GM23248 (cell line): ENCODE measurements at regions not wholly inside any gene's neighbourhood (a gene's known extent, or its start where the extent isn't known, plus 50 kb on each side); places are given as distances from the start of the nearest gene placed in this dataset.
"Not testable (repeated sequence)": the region's sequence is repeated elsewhere in the genome, so short reads cannot be mapped to it uniquely, and the experiment has no call there.

Experiments used
- DNase-seq: peaks from one replicate; pipeline ENCODE4 v3.0.0-alpha.2; 2015
- H2AFZ ChIP-seq: fragments of 200-600 bp; sonication (generic); 2 replicates; pipeline ENCODE4 v1.6.1; 2016; ENCODE audit warnings: antibody characterized with exemption
- H3F3A ChIP-seq: fragments of 200-600 bp; sonication (generic); 2 replicates; pipeline ENCODE4 v1.6.1; 2016; ENCODE audit warnings: mild to moderate bottlenecking, antibody characterized with exemption, mixed run types; ENCODE audit not compliant: insufficient read depth
- H3K27ac ChIP-seq: fragments of 200-600 bp; sonication (generic); 2 replicates; pipeline ENCODE4 v1.5.1; 2016; ENCODE audit warnings: mild to moderate bottlenecking
- H3K27me3 ChIP-seq: fragments of 200-600 bp; sonication (generic); replicated peaks from 2 replicates; pipeline ENCODE4 v1.6.1; 2016; ENCODE audit warnings: mild to moderate bottlenecking; ENCODE audit not compliant: insufficient read depth
- H3K36me3 ChIP-seq: fragments of 200-600 bp; sonication (generic); 2 replicates; pipeline ENCODE4 v1.6.1; 2016; ENCODE audit warnings: low read depth, mild to moderate bottlenecking
- H3K4me1 ChIP-seq: fragments of 200-600 bp; sonication (generic); 2 replicates; pipeline ENCODE4 v1.6.1; 2016; ENCODE audit warnings: mild to moderate bottlenecking; ENCODE audit not compliant: insufficient read depth
- H3K4me2 ChIP-seq: fragments of 200-600 bp; sonication (generic); one replicate; pipeline ENCODE4 v1.6.1; 2016; ENCODE audit warnings: mild to moderate bottlenecking; ENCODE audit not compliant: unreplicated experiment
- H3K4me3 ChIP-seq: fragments of 200-600 bp; sonication (generic); 2 replicates; pipeline ENCODE4 v1.5.1; 2016; ENCODE audit warnings: mild to moderate bottlenecking
- H3K79me2 ChIP-seq: fragments of 200-600 bp; sonication (generic); 2 replicates; pipeline ENCODE4 v1.6.1; 2016; ENCODE audit warnings: mild to moderate bottlenecking; ENCODE audit not compliant: insufficient read depth
- H3K9ac ChIP-seq: fragments of 200-600 bp; sonication (generic); 2 replicates; pipeline ENCODE4 v1.6.1; 2016; ENCODE audit warnings: mild to moderate bottlenecking
- H3K9me2 ChIP-seq: fragments of 200-600 bp; sonication (generic); 2 replicates; pipeline ENCODE4 v1.6.1; 2016; ENCODE audit warnings: mixed run types, mild to moderate bottlenecking, moderate library complexity; ENCODE audit not compliant: insufficient read depth
- H3K9me3 ChIP-seq: fragments of 200-600 bp; sonication (generic); one replicate; pipeline ENCODE4 v1.6.1; 2017; ENCODE audit warnings: low read depth
- H4K20me1 ChIP-seq: fragments of 200-600 bp; sonication (generic); 2 replicates; pipeline ENCODE4 v1.6.0; 2016; ENCODE audit not compliant: insufficient read depth
- EZH2 ChIP-seq: fragments of 200-600 bp; sonication (generic); IDR thresholded peaks from 2 replicates; pipeline ENCODE4 v1.6.1; 2018; ENCODE audit warnings: antibody characterized with exemption, mild to moderate bottlenecking; ENCODE audit not compliant: insufficient read depth, poor library complexity, severe bottlenecking
- EZH2phosphoT487 ChIP-seq: fragments of 200-600 bp; sonication (generic); IDR thresholded peaks from 2 replicates; pipeline ENCODE4 v1.6.1; 2018; ENCODE audit warnings: antibody characterized with exemption, moderate library complexity, mild to moderate bottlenecking, low read depth; ENCODE audit not compliant: insufficient read depth
- WGBS, 2 experiments: methylation state at CpG; one replicate each; pipeline ENCODE4 v1.1.6; 2015 to 2017; ENCODE audit warnings: low lambda C conversion rate in 2 of 2, low coverage in 1 of 2; ENCODE audit errors: missing lambda C conversion rate in 2 of 2; 5-methylcytosine and 5-hydroxymethylcytosine counted together
- in situ Hi-C: fragments of 300-500 bp; cut with MboI; formaldehyde crosslinking; loops from 2 replicates; pipeline ENCODE4 v1.15.0; 2020

GRCh38 chr6:85715797-85716196 lies 73.1 kb upstream of the SYNCRIP start:
- no peak for TF ChIP-seq EZH2phosphoT487
- TF ChIP-seq EZH2, result no peak
- no peaks in the 10 kb centered on the region for H3K4me1 ChIP-seq
- H3K9me2 ChIP-seq, result no peaks in the 10 kb centered on the region
- no peak for DNase-seq
- H3K4me3 ChIP-seq, result no peak overlapping the region
- no peak overlapping the region for H3K4me2 ChIP-seq
- in situ Hi-C loops, result no loop called here
- H3F3A ChIP-seq, result no peaks in the 10 kb centered on the region
- no peaks in the 10 kb centered on the region for H4K20me1 ChIP-seq
- no peaks in the 10 kb centered on the region for H3K79me2 ChIP-seq
- H3K27ac ChIP-seq, result no peak overlapping the region
- no peaks in the 10 kb centered on the region for H3K36me3 ChIP-seq
- H3K9me3 ChIP-seq, result no peaks in the 10 kb centered on the region
- H3K27me3 ChIP-seq, result no peaks in the 10 kb centered on the region
- no peak overlapping the region for H3K9ac ChIP-seq
- no peak overlapping the region for H2AFZ ChIP-seq

GRCh38 chr6:85714893-85715530 lies 72.3 kb upstream of the SYNCRIP start:
- 49 to 62% methylated on average over 7 to 9 of the region's 9 CpGs for WGBS, 2 experiments
- Histone ChIP-seq H3K36me3 (no peaks in the 10 kb centered on the region), H4K20me1 (no peaks in the 10 kb centered on the region), H3K4me3 (no peak overlapping the region), H3K4me1 (no peaks in the 10 kb centered on the region), H3K79me2 (no peaks in the 10 kb centered on the region), H2AFZ (no peak overlapping the region), H3F3A (no peaks in the 10 kb centered on the region), H3K27ac (no peak overlapping the region), H3K9me3 (no peaks in the 10 kb centered on the region), H3K9me2 (no peaks in the 10 kb centered on the region), H3K4me2 (no peak overlapping the region), H3K9ac (no peak overlapping the region), H3K27me3 (no peaks in the 10 kb centered on the region)
- in situ Hi-C loops, result no loop called here
- TF ChIP-seq EZH2, result no peak
- TF ChIP-seq EZH2phosphoT487, result no peak
- no peak for DNase-seq

GRCh38 chr6:85712346-85712745 lies 69.7 kb upstream of the SYNCRIP start:
- DNase-seq, result no peak
- no peaks in the 10 kb centered on the region for H4K20me1 ChIP-seq
- no peaks in the 10 kb centered on the region for H3K79me2 ChIP-seq
- no peaks in the 10 kb centered on the region for H3K4me1 ChIP-seq
- WGBS, 2 experiments, result 39 to 50% methylated on average over 2 of the region's 2 CpGs
- H3K27ac ChIP-seq, result no peak overlapping the region
- H3F3A ChIP-seq, result no peaks in the 10 kb centered on the region
- H3K4me2 ChIP-seq, result no peak overlapping the region
- no peak overlapping the region for H2AFZ ChIP-seq
- no peaks in the 10 kb centered on the region for H3K9me2 ChIP-seq
- H3K27me3 ChIP-seq, result no peaks in the 10 kb centered on the region
- in situ Hi-C loops, result no loop called here
- H3K9ac ChIP-seq, result no peak overlapping the region
- H3K36me3 ChIP-seq, result no peaks in the 10 kb centered on the region
- no peak for TF ChIP-seq EZH2
- TF ChIP-seq EZH2phosphoT487, result no peak
- H3K4me3 ChIP-seq, result no peak overlapping the region
- H3K9me3 ChIP-seq, result no peaks in the 10 kb centered on the region

DNA sequence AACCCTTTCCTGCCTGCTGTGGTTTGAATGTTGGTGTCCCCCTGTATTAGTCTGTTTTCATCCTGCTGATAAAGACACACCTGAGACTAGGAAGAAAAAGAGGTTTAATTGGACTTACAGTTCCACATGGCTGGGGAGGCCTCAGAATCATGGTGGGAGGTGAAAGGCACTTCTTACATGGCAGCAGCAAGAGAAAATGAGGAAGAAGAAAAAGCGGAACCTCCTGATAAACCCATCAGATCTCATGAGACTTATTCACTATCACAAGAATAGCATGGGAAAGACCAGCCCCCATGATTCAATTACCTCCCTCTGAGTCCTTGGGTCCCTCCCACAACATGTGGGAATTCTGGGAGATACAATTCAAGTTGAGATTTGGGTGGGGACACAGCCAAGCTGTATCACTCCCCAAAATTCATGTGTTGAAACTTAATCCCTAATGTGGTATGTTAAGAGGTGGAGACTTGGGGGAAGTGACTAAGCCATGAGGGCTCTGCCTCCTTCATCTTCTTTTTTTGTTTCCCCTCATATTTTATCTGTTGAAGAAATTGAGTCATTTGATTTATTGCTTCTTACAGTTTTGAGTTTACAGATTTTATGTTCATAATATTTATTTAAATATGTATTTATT lies 64.9 kb upstream of the SYNCRIP start:
- in situ Hi-C loops, result not testable (repeated sequence)

GRCh38 chr6:85706272-85706671 lies 63.6 kb upstream of the SYNCRIP start:
- H3K9me2 ChIP-seq, result no peaks in the 10 kb centered on the region
- no peaks in the 10 kb centered on the region for H3K36me3 ChIP-seq
- 45 to 47% methylated on average over 3 of the region's 3 CpGs for whole genome bisulfite sequencing, 2 experiments
- H2AFZ ChIP-seq, result no peak overlapping the region
- in situ Hi-C loops, result no loop called here
- H3K79me2 ChIP-seq, result no peaks in the 10 kb centered on the region
- no peaks in the 10 kb centered on the region for H3K4me1 ChIP-seq
- no peak overlapping the region for H3K4me3 ChIP-seq
- H3K9me3 ChIP-seq, result no peaks in the 10 kb centered on the region
- H3K27me3 ChIP-seq, result no peaks in the 10 kb centered on the region
- H3F3A ChIP-seq, result no peaks in the 10 kb centered on the region
- no peak overlapping the region for H3K4me2 ChIP-seq
- no peak for TF ChIP-seq EZH2phosphoT487
- no peak for TF ChIP-seq EZH2
- no peaks in the 10 kb centered on the region for H4K20me1 ChIP-seq
- DNase-seq, result no peak
- H3K27ac ChIP-seq, result no peak overlapping the region
- no peak overlapping the region for H3K9ac ChIP-seq

More for the DNA sequence above, 64.9 kb upstream of the SYNCRIP start:
- not testable (repeated sequence) for H2AFZ ChIP-seq, H3F3A ChIP-seq, H3K27me3 ChIP-seq, H3K9ac ChIP-seq, H3K4me1 ChIP-seq, H3K4me2 ChIP-seq, DNase-seq, H3K27ac ChIP-seq, H3K36me3 ChIP-seq, H3K9me2 ChIP-seq, H3K4me3 ChIP-seq, H3K9me3 ChIP-seq, H3K79me2 ChIP-seq, H4K20me1 ChIP-seq
- WGBS, 2 experiments, result 80 to 90% methylated on average over 1 of the region's 1 CpG
